HL-60 (cell line): ENCODE measurements at regions not wholly inside any gene's neighbourhood (a gene's known extent, or its start where the extent isn't known, plus 50 kb on each side); places are given as distances from the start of the nearest gene placed in this dataset.

ENCODE experiments used
- DNase-seq, 2 experiments: peaks; one replicate each; pipeline ENCODE4 v3.0.0-alpha.2; 2010 to 2020; ENCODE audit warnings: low read depth in 1 of 2, low spot score in 1 of 2
- H3K27ac ChIP-seq: fragments of 250-450 bp; sonication (Bioruptor Pico); replicated peaks from 2 replicates; pipeline ENCODE4 v1.5.1; 2020; ENCODE audit warnings: mild to moderate bottlenecking, moderate library complexity
- H3K27me3 ChIP-seq: fragments of 250-450 bp; sonication (Bioruptor Pico); 2 replicates; pipeline ENCODE4 v1.5.1; 2021; ENCODE audit warnings: mild to moderate bottlenecking, moderate library complexity; ENCODE audit not compliant: insufficient read depth, poor library complexity, severe bottlenecking
- H3K4me3 ChIP-seq: replicated peaks from 2 replicates; pipeline ENCODE4 v1.5.1; 2011; ENCODE audit warnings: mild to moderate bottlenecking, control low read depth, low read length; ENCODE audit not compliant: insufficient read depth
- GABPA ChIP-seq: IDR thresholded peaks from 2 replicates; pipeline ENCODE4 v1.6.1; 2012; ENCODE audit warnings: low read depth
- POLR2AphosphoS5 ChIP-seq: IDR thresholded peaks from 2 replicates; pipeline ENCODE4 v1.6.1; 2012; ENCODE audit warnings: low read depth
- SPI1 ChIP-seq: IDR thresholded peaks from 2 replicates; pipeline ENCODE4 v1.6.1; 2012; ENCODE audit warnings: low read depth, mild to moderate bottlenecking, borderline replicate concordance
- TF ChIP-seq, protein P1 (sequence below): IDR thresholded peaks from one replicate; pipeline ENCODE4 v1.5.1; 2011; ENCODE audit warnings: low read length, control low read depth, inconsistent platforms; ENCODE audit not compliant: insufficient read depth
- TF ChIP-seq, protein P2 (sequence below): IDR thresholded peaks from 2 replicates; pipeline ENCODE4 v1.6.1; 2012; ENCODE audit warnings: low read depth; ENCODE audit not compliant: insufficient replicate concordance

DNA sequence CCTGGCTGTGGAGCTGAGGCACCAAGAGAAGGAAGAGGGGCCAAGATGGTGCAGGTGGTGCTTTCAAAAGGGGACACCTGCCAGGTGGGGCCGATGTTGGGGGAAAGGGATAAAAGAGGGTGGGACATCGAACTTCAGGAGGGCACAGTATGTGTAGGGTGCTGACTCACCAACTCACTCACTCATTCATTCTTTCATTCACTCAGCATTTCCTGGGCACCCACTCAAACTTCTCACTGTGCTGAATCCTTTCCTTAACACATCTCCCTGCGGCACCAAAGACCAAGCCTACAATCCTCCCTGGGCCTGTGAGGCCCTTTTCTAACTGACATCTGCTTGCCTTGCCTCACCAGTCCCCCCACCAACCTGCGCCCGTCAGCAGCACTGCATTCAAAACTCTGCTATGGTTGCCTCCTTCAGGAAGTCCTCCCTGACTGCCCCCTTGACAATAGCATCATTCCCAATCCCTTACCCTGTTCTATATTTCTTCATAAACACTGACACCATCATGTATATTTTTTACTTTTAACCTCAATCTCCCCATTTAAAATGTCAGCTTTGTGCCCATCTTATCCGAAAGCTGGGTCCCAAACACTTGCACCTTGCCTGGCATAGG lies 246.6 kb downstream of the MN1 start:
- Histone ChIP-seq H3K27me3 (no peaks in the 10 kb centered on the region), H3K4me3 (no peak overlapping the region), H3K27ac (no peak overlapping the region)
- TF ChIP-seq POLR2AphosphoS5 (no peak), GABPA (no peak), SPI1 (no peak)
- TF ChIP-seq, protein P1, sequence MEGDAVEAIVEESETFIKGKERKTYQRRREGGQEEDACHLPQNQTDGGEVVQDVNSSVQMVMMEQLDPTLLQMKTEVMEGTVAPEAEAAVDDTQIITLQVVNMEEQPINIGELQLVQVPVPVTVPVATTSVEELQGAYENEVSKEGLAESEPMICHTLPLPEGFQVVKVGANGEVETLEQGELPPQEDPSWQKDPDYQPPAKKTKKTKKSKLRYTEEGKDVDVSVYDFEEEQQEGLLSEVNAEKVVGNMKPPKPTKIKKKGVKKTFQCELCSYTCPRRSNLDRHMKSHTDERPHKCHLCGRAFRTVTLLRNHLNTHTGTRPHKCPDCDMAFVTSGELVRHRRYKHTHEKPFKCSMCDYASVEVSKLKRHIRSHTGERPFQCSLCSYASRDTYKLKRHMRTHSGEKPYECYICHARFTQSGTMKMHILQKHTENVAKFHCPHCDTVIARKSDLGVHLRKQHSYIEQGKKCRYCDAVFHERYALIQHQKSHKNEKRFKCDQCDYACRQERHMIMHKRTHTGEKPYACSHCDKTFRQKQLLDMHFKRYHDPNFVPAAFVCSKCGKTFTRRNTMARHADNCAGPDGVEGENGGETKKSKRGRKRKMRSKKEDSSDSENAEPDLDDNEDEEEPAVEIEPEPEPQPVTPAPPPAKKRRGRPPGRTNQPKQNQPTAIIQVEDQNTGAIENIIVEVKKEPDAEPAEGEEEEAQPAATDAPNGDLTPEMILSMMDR, result no peak
- TF ChIP-seq, protein P2, sequence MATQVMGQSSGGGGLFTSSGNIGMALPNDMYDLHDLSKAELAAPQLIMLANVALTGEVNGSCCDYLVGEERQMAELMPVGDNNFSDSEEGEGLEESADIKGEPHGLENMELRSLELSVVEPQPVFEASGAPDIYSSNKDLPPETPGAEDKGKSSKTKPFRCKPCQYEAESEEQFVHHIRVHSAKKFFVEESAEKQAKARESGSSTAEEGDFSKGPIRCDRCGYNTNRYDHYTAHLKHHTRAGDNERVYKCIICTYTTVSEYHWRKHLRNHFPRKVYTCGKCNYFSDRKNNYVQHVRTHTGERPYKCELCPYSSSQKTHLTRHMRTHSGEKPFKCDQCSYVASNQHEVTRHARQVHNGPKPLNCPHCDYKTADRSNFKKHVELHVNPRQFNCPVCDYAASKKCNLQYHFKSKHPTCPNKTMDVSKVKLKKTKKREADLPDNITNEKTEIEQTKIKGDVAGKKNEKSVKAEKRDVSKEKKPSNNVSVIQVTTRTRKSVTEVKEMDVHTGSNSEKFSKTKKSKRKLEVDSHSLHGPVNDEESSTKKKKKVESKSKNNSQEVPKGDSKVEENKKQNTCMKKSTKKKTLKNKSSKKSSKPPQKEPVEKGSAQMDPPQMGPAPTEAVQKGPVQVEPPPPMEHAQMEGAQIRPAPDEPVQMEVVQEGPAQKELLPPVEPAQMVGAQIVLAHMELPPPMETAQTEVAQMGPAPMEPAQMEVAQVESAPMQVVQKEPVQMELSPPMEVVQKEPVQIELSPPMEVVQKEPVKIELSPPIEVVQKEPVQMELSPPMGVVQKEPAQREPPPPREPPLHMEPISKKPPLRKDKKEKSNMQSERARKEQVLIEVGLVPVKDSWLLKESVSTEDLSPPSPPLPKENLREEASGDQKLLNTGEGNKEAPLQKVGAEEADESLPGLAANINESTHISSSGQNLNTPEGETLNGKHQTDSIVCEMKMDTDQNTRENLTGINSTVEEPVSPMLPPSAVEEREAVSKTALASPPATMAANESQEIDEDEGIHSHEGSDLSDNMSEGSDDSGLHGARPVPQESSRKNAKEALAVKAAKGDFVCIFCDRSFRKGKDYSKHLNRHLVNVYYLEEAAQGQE, result no peak
- no peak for DNase-seq

DNA sequence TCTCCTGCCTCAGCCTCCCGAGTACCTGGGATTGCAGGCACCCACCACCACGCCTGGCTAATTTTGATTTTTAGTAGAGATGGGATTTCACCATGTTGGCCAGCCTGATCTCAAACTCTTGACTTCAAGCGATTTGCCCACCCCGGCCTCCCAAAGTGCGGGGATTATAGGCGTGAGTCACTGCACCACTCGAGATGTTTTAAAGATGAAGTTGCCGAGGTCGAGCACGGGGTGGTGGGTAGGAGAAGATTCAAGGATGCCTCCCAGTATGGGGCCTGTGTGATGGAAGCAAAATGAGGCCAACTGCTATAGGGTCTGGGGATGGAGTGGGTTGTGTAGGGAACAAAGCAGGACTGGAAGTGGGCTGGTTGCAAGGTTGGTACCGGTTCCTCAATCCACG lies 245.2 kb downstream of the MN1 start:
- DNase-seq, result no peak
- no peaks in the 10 kb centered on the region for H3K27me3 ChIP-seq
- H3K27ac ChIP-seq, result no peak overlapping the region
- H3K4me3 ChIP-seq, result no peak overlapping the region
- TF ChIP-seq SPI1, result no peak
- TF ChIP-seq POLR2AphosphoS5, result no peak
- TF ChIP-seq, protein P1, result no peak
- TF ChIP-seq, protein P2, result no peak
- TF ChIP-seq GABPA, result no peak

DNA sequence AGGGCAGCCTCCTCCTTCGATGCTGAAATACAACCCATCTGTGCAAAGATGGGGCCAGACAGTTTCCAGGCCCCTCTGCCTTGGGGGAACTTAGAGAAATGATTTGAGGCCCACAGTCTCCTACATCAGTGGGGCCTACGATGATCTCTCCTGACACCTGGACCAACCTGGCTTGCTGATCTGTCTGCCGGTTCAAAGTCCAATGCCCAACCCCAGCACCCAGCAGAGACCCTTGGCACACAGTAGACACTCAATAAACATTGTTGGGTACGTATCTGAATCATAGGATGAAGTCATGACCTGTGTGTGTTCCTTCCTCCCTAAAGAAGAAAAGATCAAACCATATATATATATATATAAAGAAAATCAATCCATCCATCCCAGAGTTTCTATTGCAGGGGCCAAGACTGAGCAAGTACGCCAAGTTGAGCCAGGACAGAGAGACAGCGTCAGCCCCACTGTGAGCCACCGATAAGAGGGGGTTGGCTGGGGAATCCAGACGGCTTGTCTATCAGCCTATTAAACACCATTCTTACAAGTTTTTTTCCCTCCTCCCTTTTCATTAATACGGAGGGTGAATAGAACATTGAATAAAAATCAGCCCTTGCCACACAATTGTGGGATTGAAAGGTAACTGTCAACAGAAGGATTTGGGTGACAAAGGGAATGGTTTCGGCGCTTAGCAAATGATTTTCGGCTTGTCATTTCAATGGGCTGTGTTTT lies 244.1 kb downstream of the MN1 start:
- Histone ChIP-seq H3K4me3 (no peak overlapping the region), H3K27me3 (no peaks in the 10 kb centered on the region), H3K27ac (no peak overlapping the region)
- TF ChIP-seq POLR2AphosphoS5 (no peak), GABPA (no peak)
- TF ChIP-seq, protein P1, result no peak
- no peak for DNase-seq
